CD4-positive, alpha-beta T cell (primary cell): ENCODE measurements at regions not wholly inside any gene's neighbourhood (a gene's known extent, or its start where the extent isn't known, plus 50 kb on each side); places are given as distances from the start of the nearest gene placed in this dataset.

Source experiments
- ATAC-seq: fragments of 200-7000 bp; cut with Tn5 transposase; one replicate; pipeline ENCODE4 v1.10.0; 2022; ENCODE audit warnings: mild to moderate bottlenecking; ENCODE audit not compliant: poor library complexity
- CTCF ChIA-PET: fragments of 350-600 bp; sonication (Branson Sonifier 250); formaldehyde crosslinking; loops from one replicate; lab custom pipeline; 2021; ENCODE audit warnings: antibody characterized with exemption, inconsistent platforms; lab: Charles Lee
- POLR2A ChIA-PET: fragments of 350-600 bp; sonication (Branson Sonifier 250); formaldehyde crosslinking; loops from one replicate; lab custom pipeline; 2021; ENCODE audit warnings: antibody characterized with exemption, inconsistent platforms; lab: Charles Lee
- DNase-seq, 14 experiments: peaks; one replicate each; pipeline ENCODE4 v3.0.0-alpha.2; 2013 to 2020; ENCODE audit warnings: mixed read lengths in 2 of 14
- H3K27ac ChIP-seq, 2 donors: one replicate each; pipeline versions ENCODE4 v1.5.1 to v1.7.0; 2013; ENCODE audit warnings: low read length in 2 of 2, low read depth in 1 of 2, mild to moderate bottlenecking in 1 of 2
- H3K27me3 ChIP-seq, 2 experiments: 1 replicate in 1 of 2; 2 replicates in 1 of 2; pipeline versions ENCODE4 v1.6.1 to v1.7.0; 2013; ENCODE audit warnings: low read length in 2 of 2, control low read depth in 1 of 2, mild to moderate bottlenecking in 1 of 2, moderate library complexity in 1 of 2; ENCODE audit not compliant: insufficient read depth in 2 of 2, control insufficient read depth in 1 of 2
- H3K36me3 ChIP-seq: one replicate; pipeline ENCODE4 v1.6.1; 2013; ENCODE audit warnings: low read length, control low read depth; ENCODE audit not compliant: insufficient read depth
- H3K4me1 ChIP-seq: one replicate; pipeline ENCODE4 v1.6.1; 2013; ENCODE audit warnings: low read length, control low read depth; ENCODE audit not compliant: insufficient read depth
- H3K4me3 ChIP-seq: one replicate; pipeline ENCODE4 v1.5.1; 2013; ENCODE audit warnings: mild to moderate bottlenecking, low read length, moderate library complexity
- H3K9me3 ChIP-seq, 2 experiments: 1 replicate in 1 of 2; 2 replicates in 1 of 2; pipeline versions ENCODE4 v1.6.1 to v1.7.0; 2013; ENCODE audit warnings: low read length in 2 of 2, mild to moderate bottlenecking in 2 of 2, control low read depth in 1 of 2, moderate library complexity in 1 of 2; ENCODE audit not compliant: control insufficient read depth in 1 of 2, insufficient read depth in 1 of 2
- H3K27ac Mint-ChIP-seq: one replicate; pipeline ENCODE4 v1.8.0; 2020; ENCODE audit warnings: mixed read lengths
- H3K27me3 Mint-ChIP-seq: one replicate; pipeline ENCODE4 v1.8.0; 2021; ENCODE audit warnings: mixed read lengths
- H3K36me3 Mint-ChIP-seq: one replicate; pipeline ENCODE4 v1.8.0; 2021; ENCODE audit warnings: low read depth, mixed read lengths
- H3K4me1 Mint-ChIP-seq: one replicate; pipeline ENCODE4 v1.8.0; 2021; ENCODE audit warnings: low read depth, mixed read lengths
- H3K4me3 Mint-ChIP-seq: one replicate; pipeline ENCODE4 v1.8.0; 2020; ENCODE audit warnings: mild to moderate bottlenecking, mixed read lengths
- H3K9me3 Mint-ChIP-seq: one replicate; pipeline ENCODE4 v1.8.0; 2020; ENCODE audit warnings: mixed read lengths
- intact Hi-C, 2 experiments: fragments of 100-400 bp; cut with DNase I in 1 of 2; cut with micrococcal nuclease in 1 of 2; formaldehyde crosslinking; loops; one replicate each; pipeline versions ENCODE4 v1.15.1 to v1.9.0; 2023 to 2025; cut with DNase I, micrococcal nuclease
- TF ChIP-seq, protein P1 (sequence below): fragments of 200-600 bp; IDR thresholded peaks from one replicate; pipeline ENCODE4 v1.8.0; 2022; ENCODE audit warnings: antibody characterized with exemption, mild to moderate bottlenecking

GRCh38 chr3:59418836-59419235, 369.0 kb upstream of the CFAP20DC start:
- Histone ChIP-seq H3K4me3 (no peak overlapping the region), H3K36me3 (no peaks in the 10 kb centered on the region), H3K9me3 (no peaks in the 10 kb centered on the region), H3K27ac (no peak overlapping the region), H3K27me3 (no peaks in the 10 kb centered on the region), H3K4me1 (peaks cover 4% of the 10 kb centered on the region)
- no peak overlapping the region for H3K4me3 Mint-ChIP-seq
- no peaks in the 10 kb centered on the region for H3K27me3 Mint-ChIP-seq
- no peaks in the 10 kb centered on the region for H3K9me3 Mint-ChIP-seq
- CTCF ChIA-PET, result no interaction called here
- intact Hi-C loops, result no loop called here
- H3K36me3 Mint-ChIP-seq, result no peaks in the 10 kb centered on the region
- DNase-seq (no peak), ATAC-seq (no peak)
- POLR2A ChIA-PET, result no interaction called here
- H3K4me1 Mint-ChIP-seq, result peaks cover 13% of the 10 kb centered on the region
- TF ChIP-seq, protein P1, sequence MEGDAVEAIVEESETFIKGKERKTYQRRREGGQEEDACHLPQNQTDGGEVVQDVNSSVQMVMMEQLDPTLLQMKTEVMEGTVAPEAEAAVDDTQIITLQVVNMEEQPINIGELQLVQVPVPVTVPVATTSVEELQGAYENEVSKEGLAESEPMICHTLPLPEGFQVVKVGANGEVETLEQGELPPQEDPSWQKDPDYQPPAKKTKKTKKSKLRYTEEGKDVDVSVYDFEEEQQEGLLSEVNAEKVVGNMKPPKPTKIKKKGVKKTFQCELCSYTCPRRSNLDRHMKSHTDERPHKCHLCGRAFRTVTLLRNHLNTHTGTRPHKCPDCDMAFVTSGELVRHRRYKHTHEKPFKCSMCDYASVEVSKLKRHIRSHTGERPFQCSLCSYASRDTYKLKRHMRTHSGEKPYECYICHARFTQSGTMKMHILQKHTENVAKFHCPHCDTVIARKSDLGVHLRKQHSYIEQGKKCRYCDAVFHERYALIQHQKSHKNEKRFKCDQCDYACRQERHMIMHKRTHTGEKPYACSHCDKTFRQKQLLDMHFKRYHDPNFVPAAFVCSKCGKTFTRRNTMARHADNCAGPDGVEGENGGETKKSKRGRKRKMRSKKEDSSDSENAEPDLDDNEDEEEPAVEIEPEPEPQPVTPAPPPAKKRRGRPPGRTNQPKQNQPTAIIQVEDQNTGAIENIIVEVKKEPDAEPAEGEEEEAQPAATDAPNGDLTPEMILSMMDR, result no peak
- H3K27ac Mint-ChIP-seq, result no peak overlapping the region

GRCh38 chr3:59412516-59412915, 362.7 kb upstream of the CFAP20DC start:
- no peaks in the 10 kb centered on the region for H3K4me1 ChIP-seq
- H3K9me3 ChIP-seq, result no peaks in the 10 kb centered on the region
- Mint-ChIP-seq H3K27ac (no peak overlapping the region), H3K27me3 (no peaks in the 10 kb centered on the region), H3K4me1 (peaks cover 11% of the 10 kb centered on the region), H3K4me3 (no peak overlapping the region), H3K9me3 (no peaks in the 10 kb centered on the region), H3K36me3 (no peaks in the 10 kb centered on the region)
- no peak overlapping the region for H3K27ac ChIP-seq
- no peak for ATAC-seq
- no peak for DNase-seq
- H3K4me3 ChIP-seq, result no peak overlapping the region
- TF ChIP-seq, protein P1, result no peak
- CTCF ChIA-PET, result no interaction called here
- H3K27me3 ChIP-seq, result no peaks in the 10 kb centered on the region
- intact Hi-C loops, result no loop called here
- POLR2A ChIA-PET, result interaction anchor here (2.7 kb wide), 1 partner anchor 12 kb away, joined by 8 read pairs; no protein-coding TSS in a partner anchor
- H3K36me3 ChIP-seq, result no peaks in the 10 kb centered on the region

DNA sequence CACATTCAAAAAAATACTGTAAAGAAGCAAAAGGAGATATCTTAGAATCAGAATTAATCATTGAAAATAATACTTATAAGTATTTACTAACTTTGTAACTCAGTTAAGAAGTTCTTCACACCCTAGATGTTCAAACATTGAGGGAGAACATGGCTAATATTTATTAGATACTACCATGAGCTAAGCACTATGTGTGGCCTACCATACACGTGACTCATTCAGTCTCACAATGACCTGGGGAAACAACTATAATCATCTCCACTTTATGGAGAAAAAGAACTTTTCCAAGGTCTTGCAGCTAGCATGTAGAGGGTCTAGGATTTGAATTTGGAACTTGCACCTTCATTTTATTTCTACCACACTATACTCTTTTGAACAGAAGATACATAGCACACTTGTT, 361.9 kb upstream of the CFAP20DC start:
- Mint-ChIP-seq H3K9me3 (no peaks in the 10 kb centered on the region), H3K27ac (no peak overlapping the region), H3K27me3 (no peaks in the 10 kb centered on the region), H3K4me1 (peaks cover 19% of the 10 kb centered on the region), H3K4me3 (no peak overlapping the region), H3K36me3 (no peaks in the 10 kb centered on the region)
- no peak overlapping the region for H3K4me3 ChIP-seq
- H3K9me3 ChIP-seq, result no peaks in the 10 kb centered on the region
- H3K27ac ChIP-seq, result no peak overlapping the region
- DNase-seq (no peak), ATAC-seq (no peak)
- no peaks in the 10 kb centered on the region for H3K27me3 ChIP-seq
- POLR2A ChIA-PET, result interaction anchor here (2.7 kb wide), 1 partner anchor 13 kb away, joined by 8 read pairs; no protein-coding TSS in a partner anchor
- CTCF ChIA-PET, result no interaction called here
- intact Hi-C loops, result no loop called here
- no peaks in the 10 kb centered on the region for H3K36me3 ChIP-seq
- TF ChIP-seq, protein P1, result no peak
- peaks cover 4% of the 10 kb centered on the region for H3K4me1 ChIP-seq
